ENCODE measurements at regions not wholly inside any gene's neighbourhood (a gene's known extent, or its start where the extent isn't known, plus 50 kb on each side); places are given as distances from the start of the nearest gene placed in this dataset.

DNA sequence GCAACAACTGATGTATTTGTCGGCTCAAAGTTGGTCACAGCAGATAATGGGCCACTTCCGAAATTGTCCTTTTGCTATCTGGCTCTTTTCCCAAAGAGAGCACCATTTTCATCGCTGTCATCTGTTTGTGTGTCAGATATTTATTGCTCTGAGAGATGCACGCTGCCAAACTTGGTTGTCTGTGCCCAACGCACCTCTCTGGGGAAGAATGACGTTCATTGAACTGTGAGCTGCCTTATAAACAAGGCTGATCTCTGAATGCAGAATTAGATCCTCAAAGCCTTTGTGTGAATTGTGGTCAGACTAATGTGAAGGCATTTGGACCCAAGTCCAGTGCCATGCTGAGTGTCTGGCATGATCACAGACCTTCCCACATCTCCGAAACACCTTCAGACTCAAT is 174.7 kb upstream of the LYZL1 start:
- no peak for DNase-seq (ENCODE audit: low spot score)

DNA sequence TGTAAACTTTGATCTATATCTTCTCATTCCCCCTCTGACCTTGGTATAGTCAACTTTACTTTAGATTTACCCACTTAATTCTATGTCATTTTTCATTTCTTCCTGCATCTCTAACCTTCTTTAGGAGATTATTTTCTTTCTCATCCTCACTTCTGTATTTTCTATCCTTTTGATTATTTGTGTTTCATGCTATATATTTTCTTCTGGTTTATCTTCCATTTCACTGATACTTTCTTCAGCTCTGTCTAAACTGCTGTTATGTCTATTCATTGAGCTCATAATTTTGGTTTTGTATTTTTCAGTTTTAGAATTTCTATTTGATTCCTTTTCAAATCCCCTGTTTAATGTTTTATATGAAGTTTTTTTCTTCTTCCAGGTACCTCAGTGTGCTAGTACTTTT is 171.1 kb upstream of the LYZL1 start:
- no peak for DNase-seq (ENCODE audit: low spot score)

DNA sequence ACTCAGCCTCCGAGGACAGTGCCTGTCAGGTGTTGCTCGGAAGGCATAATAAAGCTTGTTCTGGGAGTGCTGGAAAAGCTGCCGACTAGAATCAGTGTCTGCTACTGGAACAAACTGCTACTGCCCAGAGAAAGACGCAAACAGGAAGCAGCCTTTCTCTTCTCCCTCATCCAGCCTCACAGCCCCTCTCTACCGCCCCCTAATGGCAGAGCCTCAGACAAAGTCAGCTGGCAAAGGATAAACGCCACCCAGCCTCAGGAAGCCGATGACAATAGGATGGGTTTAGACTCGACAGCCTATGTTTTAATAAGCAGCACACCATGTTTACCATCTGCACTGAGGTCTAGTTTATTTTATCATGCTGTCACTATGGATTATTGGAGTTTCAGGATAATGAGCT is 169.5 kb upstream of the LYZL1 start:
- DNase-seq (ENCODE audit: low spot score), result no peak

DNA sequence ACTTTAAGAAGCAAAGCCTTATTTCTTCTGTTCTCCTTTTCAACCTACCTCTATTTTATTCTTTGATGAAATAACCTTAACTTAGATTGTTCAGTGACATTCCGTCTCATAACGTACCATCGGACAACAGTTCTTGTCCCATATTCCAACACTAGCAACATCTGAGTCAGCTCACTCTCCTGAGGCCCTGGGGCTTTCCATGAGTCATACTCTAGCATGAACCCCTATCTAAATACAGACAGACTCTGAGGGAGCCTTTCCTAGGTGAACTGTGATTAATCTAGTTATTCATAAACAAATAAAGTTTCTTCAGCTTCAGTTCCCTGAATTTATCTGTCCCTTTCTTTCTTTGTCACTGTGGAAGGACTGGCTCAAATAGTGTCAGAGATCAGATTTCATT is 168.7 kb upstream of the LYZL1 start:
- no peak for DNase-seq (ENCODE audit: low spot score)

DNA sequence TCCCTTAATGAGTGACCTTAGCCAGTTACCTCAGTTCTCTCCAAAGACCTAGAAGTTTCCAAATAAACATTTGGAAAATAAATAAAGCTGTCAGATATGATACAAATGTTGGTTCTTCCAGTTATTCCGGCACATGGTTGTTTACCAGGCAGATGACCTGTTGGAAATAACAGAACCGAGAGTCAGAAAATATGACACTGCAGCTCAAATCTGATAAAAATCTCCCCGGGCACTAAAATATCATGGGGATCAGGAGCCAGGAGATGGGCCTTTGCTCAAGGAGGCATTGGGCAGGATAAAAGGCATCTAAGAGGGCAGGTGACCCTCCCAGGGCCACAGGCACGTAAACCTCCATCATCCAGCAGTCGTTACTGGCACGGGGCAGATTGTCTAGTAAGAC is 164.0 kb upstream of the LYZL1 start:
- DNase-seq (ENCODE audit: low spot score), result no peak

DNA sequence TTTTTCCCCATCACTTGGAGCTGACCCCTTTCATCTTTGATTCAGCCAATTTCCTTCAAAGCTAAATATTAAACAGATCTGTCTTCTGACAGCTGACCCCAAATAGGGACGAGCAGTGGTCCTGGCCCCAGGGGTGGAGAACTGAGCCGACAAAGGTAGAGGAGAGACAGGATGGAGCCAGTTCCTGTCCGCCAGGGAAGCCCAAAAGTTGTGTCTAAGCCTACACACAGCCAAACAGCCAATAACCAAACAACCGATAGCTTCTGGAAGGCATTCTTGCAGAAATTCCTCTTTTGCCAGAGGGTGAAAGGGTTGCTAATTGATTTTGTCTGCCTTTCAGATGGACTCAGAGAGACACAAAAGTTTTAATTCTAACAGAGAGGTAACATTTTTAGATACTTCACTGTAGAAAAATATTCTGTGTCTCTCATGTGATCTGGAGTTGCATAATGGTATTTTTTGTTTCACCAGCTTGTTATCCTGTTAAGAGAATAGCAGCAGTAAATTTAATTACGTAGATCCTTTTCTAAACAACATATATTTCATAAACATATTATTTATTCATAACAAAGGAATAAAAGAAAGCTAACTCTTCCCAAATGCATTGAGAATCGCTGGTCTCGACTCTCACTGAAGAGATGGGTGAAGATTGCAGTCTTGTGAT is 161.7 kb upstream of the LYZL1 start:
- no peak for DNase-seq (ENCODE audit: low spot score)

DNA sequence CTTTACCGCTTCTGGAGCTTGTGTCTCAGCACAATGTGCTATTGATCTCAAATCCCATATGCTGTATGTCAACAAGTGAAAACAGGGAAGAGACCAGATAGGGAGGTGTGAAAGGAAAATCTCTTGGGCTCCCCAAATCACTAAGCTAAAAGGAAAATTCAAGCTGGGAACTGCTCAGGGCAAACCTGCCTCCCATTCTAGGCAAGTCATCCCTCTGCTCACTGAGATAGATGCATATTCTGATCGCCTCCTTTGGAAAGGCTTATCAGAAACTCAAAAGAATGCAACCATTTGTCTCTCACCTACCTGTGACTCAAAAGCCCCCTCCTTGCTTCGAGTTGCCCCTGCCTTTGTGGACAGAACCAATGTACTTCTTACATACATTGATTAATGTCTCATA is 161.1 kb upstream of the LYZL1 start:
- DNase-seq (ENCODE audit: low spot score), result no peak

DNA sequence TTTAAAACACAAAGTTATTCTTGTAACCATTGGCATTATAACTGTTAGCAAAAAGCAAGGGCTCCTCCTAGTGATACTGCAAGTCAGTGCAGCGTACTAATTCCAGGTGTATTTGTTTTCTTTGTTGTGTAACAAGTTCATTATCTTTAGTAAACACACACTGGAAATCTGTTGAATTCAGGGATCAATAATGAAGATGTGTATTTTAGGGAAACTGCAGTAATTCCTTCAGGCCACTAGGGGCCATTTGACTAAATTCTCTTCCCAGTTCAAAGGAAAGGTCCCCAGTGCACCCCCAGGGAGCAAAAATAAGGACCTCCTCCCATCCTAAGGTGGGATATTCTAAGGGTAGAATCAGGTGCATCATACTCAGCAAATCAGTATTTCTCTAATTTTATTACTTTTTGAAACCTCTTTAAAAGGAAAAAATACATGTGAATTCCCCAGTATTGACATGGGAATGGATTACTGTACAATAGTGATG is 158.6 kb upstream of the LYZL1 start:
- no peak for DNase-seq (ENCODE audit: low spot score)

DNA sequence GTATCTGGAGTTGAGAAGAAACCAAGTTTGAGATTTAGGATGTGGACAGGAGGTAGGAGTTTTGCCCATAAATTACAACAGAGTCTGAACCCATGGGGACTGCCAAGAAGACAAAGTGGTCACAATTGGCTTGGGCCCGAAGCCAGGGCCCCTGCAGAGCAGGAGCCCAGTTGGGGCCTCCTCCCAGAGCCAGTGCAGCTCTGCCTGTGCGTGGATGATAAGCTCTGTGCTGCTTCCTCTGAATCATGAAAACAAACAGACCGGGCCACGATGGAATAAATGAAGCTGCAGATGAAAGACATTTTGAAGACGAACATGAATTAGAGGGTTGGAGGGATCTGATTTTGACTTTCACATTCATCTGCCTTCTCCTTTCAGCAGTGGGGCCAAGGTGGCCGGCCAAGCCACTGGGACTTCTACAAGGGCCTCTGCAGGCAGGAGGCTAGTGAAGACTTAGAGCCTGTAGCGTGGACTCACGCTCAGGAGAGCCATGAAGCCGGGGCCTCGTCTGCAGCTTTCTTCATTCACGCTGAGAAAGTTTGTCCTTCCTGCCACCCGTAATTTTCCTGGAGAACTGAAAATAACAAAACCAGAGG is 156.8 kb upstream of the LYZL1 start:
- no peak for DNase-seq (ENCODE audit: low spot score)

DNA sequence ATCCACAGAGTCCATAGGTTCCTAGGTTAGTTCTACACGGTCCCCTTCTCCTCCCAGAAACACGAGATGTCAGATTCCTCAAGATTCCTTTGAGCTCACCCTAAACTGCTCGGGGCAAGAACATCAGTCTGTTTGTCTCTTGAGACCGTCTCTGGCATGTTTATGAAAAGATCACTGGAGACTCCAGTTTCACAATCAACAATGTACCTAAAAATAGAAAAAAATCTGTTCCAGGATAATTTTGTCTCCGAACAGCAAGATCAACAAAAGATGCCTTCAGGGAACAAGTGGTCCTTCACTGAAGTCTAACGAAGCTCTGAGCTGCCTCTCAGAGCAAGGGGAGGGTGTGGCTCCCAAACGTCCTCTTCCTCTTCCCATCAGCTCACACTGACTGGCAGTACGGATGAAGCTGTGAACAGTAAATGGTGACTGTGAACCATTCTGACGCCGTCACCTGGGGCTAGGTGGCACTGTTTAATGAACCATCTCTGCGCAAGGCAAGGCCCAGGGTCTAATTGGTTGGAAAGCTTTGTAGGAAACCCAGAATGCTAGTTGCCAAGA is 156.2 kb upstream of the LYZL1 start:
- DNase-seq (ENCODE audit: low spot score), result no peak

DNA sequence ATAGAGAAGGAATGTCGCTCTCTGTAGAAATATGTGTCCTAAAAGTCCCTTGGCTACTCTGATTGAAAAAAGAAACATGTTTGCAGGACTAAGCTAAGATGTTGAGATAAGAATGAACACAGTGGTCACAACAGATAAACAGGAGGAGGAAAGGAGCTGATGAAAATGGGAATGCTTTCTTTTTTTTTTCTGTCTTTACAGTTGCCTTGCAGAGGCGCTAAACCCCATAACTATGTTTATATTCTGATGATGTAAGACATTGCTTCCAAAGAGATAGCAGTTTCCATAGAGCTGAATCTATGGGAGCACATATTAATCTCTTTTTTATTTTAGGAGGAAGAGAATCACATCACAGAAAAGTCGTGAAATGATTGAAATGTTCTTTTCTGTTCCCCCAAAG is 153.5 kb upstream of the LYZL1 start:
- no peak for DNase-seq (ENCODE audit: low spot score)

DNA sequence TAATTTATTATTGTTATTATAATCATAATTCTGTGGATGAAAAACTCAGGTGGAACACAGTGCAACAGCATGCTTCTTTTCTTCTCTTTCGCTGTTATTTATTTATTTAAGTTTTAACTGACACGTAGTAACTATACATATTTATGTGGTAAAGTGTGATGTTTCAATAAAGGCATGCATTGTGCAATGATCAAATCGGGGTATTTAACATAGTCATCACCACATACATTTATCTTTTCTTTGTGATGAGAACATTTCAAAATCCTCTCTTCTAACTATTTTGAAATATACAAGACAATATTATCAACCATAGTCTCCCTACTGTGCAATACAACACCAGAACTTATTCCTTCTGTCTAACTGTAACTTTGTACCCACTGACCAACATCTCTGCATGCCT is 152.5 kb upstream of the LYZL1 start:
- no peak for DNase-seq (ENCODE audit: low spot score)

DNA sequence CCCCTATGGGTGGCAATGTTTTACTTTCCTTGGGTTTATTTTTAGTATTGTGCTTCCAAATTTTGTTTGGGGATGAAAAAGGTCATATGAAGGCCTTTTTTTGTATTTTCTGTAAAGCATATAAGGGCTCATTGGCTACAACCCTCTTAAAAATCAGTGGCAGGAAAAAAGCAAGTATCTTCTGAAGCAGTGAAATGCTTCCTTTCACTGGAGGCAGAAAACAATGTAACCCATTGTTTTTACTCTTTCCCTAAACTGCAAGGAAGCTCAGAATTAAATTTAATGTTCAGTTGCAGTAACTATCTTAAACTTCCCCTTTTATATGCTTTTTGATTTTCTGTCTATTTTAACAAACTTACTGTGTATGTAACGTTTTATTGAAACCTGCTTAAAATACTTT is 148.7 kb upstream of the LYZL1 start:
- no peak for DNase-seq (ENCODE audit: low spot score)

DNA sequence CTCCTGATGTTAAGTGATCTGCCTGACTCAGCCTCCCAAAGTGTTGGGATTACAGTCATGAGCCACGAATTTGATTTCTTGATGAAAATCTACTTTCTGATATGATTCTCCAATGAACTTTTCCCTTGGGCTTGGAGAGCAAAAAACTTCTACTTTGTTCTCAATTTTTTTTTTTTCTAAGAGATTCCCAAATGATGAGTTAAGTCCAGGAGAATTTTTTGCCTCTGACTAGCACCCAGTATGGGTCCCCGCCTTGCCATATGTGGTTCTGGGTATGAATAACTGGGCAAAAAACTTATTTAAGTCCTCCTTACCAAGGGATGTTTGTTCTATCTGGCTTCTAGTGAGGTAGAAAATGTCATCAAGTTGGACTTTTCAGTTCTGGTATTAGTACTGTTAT is 147.9 kb upstream of the LYZL1 start:
- no peak for DNase-seq (ENCODE audit: low spot score)

DNA sequence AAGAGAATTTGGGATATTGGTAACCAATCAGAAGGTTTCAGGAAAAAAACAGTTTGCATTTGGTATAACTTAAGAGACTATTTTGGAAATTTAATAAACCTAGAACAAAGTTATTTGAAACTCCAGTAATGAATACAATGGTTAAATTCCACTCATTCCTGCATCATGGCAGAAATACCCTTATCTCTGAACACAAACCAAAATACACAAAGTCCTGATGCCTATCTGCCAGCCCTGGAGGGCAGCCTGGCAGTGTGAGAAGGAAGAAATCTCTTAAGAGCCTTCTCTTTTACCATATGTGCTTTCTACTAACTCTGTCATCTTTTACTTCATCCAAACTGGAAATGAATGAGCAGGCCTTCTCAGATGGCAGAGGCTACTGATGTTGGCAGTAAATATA is 147.1 kb upstream of the LYZL1 start:
- no peak for DNase-seq (ENCODE audit: low spot score)

DNA sequence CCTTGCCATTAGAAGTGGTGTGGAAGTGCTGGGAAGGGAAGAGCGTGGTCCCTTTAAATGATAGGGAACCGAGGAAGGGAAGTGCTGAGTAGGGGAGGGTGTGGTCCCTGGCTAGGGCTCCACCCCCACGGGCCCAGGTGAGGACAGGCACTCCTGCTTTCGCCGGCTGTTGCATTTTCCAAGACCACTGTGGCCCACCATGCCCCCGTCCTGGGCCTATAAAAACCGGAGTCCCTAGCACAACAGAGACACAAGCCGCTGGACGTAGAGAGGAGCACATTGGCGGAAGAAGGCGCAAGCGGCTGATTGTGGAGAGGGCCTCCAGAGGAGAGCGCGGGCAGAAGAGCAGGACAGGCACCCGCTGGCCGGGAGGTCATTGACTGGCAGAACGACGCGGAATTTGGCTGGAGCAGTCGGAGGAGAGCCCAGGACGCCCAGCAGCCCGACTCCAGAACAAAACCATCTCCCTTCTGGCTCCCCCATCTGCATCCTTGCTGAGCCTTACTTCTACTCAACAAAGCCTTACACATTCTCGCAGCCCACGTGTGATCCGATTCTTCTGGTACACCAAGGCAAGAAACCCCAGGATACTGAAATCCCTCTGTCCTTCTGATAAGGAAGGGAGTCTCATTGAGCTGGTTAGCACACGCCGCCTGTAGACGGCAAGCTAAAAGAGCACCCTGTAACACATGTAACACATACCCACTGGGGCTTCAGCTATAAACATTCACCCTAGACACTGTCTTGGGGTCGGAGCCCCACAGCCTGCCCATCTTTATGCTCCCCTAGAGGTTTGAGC is 146.2 kb upstream of the LYZL1 start:
- no peak for DNase-seq (ENCODE audit: low spot score)

DNA sequence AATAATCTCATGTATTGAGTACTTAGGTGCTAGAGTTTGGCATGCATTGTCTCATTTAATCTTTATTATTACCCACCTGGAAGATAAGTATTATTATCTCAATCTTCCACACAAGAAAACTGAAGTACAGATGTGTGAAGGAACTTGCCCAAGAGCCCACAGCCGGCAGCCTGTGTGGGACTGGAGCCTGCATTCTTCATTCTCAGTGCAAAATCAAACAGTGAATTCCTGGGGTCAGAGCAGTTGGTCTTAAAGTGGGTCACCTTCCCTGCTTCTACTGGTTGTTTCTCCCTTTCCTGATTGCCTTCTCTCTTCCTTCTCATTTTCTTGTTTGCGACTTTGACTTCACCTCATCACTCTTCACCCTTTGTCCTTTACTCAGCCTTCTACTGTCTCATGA is 144.7 kb upstream of the LYZL1 start:
- DNase-seq (ENCODE audit: low spot score), result no peak

DNA sequence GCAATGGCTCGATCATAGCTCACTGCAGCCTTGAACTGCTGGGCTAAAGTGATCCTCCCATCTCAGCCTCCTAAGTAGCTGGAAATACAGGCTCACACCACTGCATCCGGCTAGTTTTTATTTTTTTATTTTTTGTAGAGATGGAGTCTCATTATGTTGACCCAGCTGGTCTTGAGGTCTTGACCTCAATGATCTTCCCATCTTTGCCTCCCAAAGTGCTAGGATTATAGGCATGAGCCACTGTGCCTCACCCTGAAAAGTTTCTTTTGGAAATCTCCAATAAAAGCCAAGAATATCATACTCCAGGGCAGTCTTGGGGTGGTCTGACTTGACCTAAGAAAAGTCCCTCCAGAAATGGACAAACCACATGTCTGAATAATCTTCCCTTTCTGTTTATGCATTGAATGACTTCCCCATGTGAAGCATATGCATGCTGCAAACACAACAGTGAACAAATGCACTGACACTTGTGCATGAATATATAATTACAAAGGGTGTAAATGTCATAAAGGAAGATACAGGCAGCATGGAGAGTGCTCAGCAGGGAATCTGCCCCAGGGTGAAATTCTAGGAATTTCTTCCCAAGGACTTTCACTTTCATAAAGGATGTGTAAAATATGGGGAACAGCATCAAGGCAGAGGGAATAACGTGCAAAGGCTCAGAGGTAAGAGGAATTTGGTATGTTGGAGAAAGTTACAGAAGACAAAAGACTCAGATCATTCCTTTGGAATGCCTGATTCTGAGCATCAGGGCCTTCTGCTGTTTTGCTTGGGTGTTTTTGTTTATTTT is 142.4 kb upstream of the LYZL1 start:
- no peak for DNase-seq (ENCODE audit: low spot score)

DNA sequence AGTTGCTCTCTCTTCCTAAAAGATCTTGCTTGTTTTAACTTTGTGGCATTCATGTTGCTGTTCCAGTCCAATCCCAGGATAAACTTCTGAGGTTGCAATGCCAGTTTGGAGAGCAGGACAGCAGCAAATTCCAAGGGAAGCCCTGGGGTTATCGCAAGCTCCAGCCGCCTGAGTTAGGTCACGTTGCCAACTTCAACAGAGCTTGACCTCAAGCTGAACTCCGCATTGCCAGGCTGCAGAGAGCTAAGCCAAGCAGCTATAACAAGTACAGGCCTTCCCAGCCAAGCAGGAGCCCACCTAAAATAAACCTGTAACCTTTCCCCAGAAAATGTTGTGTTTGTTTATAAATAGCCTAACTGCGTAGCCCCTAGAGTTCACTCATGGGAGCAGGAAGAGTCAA is 138.9 kb upstream of the LYZL1 start:
- DNase-seq (ENCODE audit: low spot score), result no peak

DNA sequence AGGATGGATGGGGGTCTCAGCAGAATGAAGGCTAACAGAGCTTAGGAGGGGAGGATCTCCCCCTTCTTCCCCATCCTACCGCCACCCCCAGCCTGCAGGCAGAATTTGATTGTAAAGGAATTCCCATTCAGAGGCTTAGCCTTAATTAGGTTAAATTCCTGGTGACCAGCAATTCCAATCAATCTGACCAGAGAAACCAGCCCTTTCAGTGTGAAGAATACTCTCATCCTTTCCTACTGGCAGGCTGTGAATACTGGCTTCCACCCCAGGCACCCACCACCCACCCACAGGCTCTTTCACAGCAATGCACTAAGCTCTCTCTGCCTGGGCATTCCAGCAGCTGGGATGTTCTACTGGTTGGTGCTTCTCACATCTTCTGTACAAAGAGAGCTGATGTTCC is 137.9 kb upstream of the LYZL1 start:
- DNase-seq (ENCODE audit: low spot score), result no peak

DNA sequence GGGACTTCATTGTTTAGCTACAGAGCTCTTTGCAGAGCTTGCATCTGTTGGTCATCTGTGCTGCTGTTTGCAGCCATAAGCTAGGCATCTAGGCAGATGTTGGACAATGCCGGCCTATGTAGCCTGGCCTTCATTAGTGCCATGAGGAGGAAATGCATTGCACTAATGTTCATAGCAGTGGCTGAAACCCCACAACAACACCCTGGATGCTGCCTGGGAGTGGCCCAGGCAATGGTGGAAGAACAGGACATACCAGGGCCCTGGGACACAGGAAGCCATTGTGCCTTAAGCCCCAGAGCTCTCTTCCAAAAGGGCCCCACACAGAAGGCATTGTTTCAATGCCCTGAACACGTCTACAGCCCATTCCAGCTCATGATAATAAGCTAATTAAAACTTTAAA is 131.5 kb upstream of the LYZL1 start:
- DNase-seq (ENCODE audit: low spot score), result peak; percentile 77

DNA sequence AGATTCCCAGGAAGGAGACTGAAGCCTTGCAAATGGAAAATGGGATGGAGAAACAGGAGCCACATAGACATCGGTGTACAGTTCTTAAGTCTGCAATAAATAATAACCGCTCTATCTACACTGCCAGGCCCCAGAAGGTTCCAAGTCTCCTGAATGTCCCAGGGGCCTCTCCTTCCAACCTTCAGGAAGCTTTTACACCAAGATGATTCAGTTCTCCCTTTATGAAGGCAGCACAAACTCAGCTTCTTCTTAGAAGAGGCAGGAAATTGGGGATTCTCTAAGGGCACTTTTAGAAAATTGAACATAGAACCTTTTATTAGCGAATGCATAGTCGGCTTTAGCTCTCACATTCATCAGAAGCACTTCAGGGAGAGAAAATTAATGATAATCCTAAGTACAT is 130.8 kb upstream of the LYZL1 start:
- DNase-seq (ENCODE audit: low spot score), result no peak

Measured in Ammon's horn (tissue), 1 donor.